IMR-90 (cell line): ENCODE measurements at regions not wholly inside any gene's neighbourhood (a gene's known extent, or its start where the extent isn't known, plus 50 kb on each side); places are given as distances from the start of the nearest gene placed in this dataset.

Experiments
- ATAC-seq: fragments of 200-7000 bp; cut with Tn5 transposase; 2 replicates; pipeline ENCODE4 v1.9.1; 2020; ENCODE audit warnings: low read depth, mild to moderate bottlenecking, moderate library complexity
- BruUV-seq: library from RNA; stranded (reverse); fragments of 400-500 nt; replicated peaks from 2 replicates; lab custom pipeline; 2021; lab: Mats Ljungman, UMichigan
- CTCF ChIA-PET: fragments of 300-600 bp; formaldehyde crosslinking; extraction: SDS; loops from one replicate; lab custom pipeline; 2021; ENCODE audit warnings: antibody characterized with exemption; lab: Yijun Ruan, JAX
- POLR2A ChIA-PET: fragments of 300-600 bp; sonication (Branson Sonifier 250); formaldehyde crosslinking; loops from one replicate; lab custom pipeline; 2022; ENCODE audit warnings: antibody characterized with exemption; ENCODE audit not compliant: unreplicated experiment; lab: Charles Lee
- DNase-seq: peaks from one replicate; pipeline ENCODE4 v3.0.0; 2013
- H2AFZ ChIP-seq: replicated peaks from 2 replicates; pipeline ENCODE3; 2013; ENCODE audit warnings: low read length, mild to moderate bottlenecking; ENCODE audit not compliant: poor library complexity
- H2AK5ac ChIP-seq: 2 replicates; pipeline ENCODE4 v1.6.1; 2013; ENCODE audit warnings: low read depth, low read length, inconsistent platforms
- H2AK9ac ChIP-seq: replicated peaks from 2 replicates; pipeline ENCODE3; 2013; ENCODE audit warnings: mild to moderate bottlenecking, low read depth, low read length, moderate library complexity; ENCODE audit not compliant: poor library complexity
- H2BK120ac ChIP-seq: 2 replicates; pipeline ENCODE4 v1.6.1; 2013; ENCODE audit warnings: low read depth, low read length, inconsistent platforms
- H2BK15ac ChIP-seq: 3 replicates; pipeline ENCODE4 v1.6.1; 2013; ENCODE audit warnings: low read depth, low read length, inconsistent platforms
- H2BK20ac ChIP-seq: 2 replicates; pipeline ENCODE4 v1.6.1; 2013; ENCODE audit warnings: low read depth, mild to moderate bottlenecking, inconsistent platforms, low read length, moderate library complexity
- H2BK5ac ChIP-seq: 2 replicates; pipeline ENCODE4 v1.6.1; 2013; ENCODE audit warnings: mild to moderate bottlenecking, low read depth, low read length, inconsistent platforms; ENCODE audit not compliant: poor library complexity, severe bottlenecking
- H3K14ac ChIP-seq: replicated peaks from 2 replicates; pipeline ENCODE4 v1.6.1; 2013; ENCODE audit warnings: low read depth, low read length, inconsistent platforms
- H3K18ac ChIP-seq: 2 replicates; pipeline ENCODE4 v1.6.1; 2013; ENCODE audit warnings: low read depth, low read length, control low read depth
- H3K23ac ChIP-seq: 2 replicates; pipeline ENCODE4 v1.6.1; 2013; ENCODE audit warnings: low read depth, low read length, inconsistent platforms
- H3K27ac ChIP-seq: 2 replicates; pipeline ENCODE4 v1.5.1; 2013; ENCODE audit warnings: mild to moderate bottlenecking, control low read depth, low read length; ENCODE audit not compliant: insufficient read depth
- H3K27me3 ChIP-seq: 2 replicates; pipeline ENCODE4 v1.6.1; 2013; ENCODE audit warnings: low read length; ENCODE audit not compliant: control insufficient read depth, insufficient read depth
- H3K36me3 ChIP-seq: 2 replicates; pipeline ENCODE4 v1.6.1; 2013; ENCODE audit warnings: low read length, mixed read lengths; ENCODE audit not compliant: control insufficient read depth, insufficient read depth
- H3K4ac ChIP-seq: 2 replicates; pipeline ENCODE4 v1.6.1; 2013; ENCODE audit warnings: low read depth, low read length, inconsistent platforms
- H3K4me1 ChIP-seq: 2 replicates; pipeline ENCODE4 v1.6.1; 2013; ENCODE audit warnings: low read length, mixed read lengths; ENCODE audit not compliant: control insufficient read depth, insufficient read depth
- H3K4me2 ChIP-seq: 2 replicates; pipeline ENCODE4 v1.6.1; 2013; ENCODE audit warnings: low read depth, mild to moderate bottlenecking, control low read depth, low read length, moderate library complexity
- H3K4me3 ChIP-seq: 2 replicates; pipeline ENCODE4 v1.5.1; 2013; ENCODE audit warnings: low read depth, mild to moderate bottlenecking, control low read depth, low read length, moderate library complexity; ENCODE audit not compliant: insufficient read depth
- H3K56ac ChIP-seq: 2 replicates; pipeline ENCODE4 v1.6.1; 2013; ENCODE audit warnings: low read length, inconsistent platforms; ENCODE audit not compliant: insufficient read depth; ENCODE audit errors: extremely low read depth
- H3K79me1 ChIP-seq, 2 experiments: 2 replicates each; pipeline ENCODE4 v1.6.1; 2013; ENCODE audit warnings: low read length in 2 of 2, inconsistent platforms in 1 of 2, low read depth in 1 of 2
- H3K9ac ChIP-seq: 2 replicates; pipeline ENCODE4 v1.6.1; 2013; ENCODE audit warnings: low read depth, low read length, control low read depth
- H3K9me1 ChIP-seq: 2 replicates; pipeline ENCODE4 v1.6.1; 2013; ENCODE audit warnings: low read length, inconsistent platforms; ENCODE audit not compliant: insufficient read depth
- H3K9me3 ChIP-seq: 2 replicates; pipeline ENCODE4 v1.6.1; 2013; ENCODE audit warnings: low read length; ENCODE audit not compliant: control insufficient read depth, insufficient read depth
- H4K20me1 ChIP-seq: 2 replicates; pipeline ENCODE4 v1.6.1; 2013; ENCODE audit warnings: low read length, inconsistent platforms; ENCODE audit not compliant: insufficient read depth
- H4K5ac ChIP-seq: 2 replicates; pipeline ENCODE4 v1.6.1; 2013; ENCODE audit warnings: mild to moderate bottlenecking, low read depth, low read length, control low read depth
- H4K8ac ChIP-seq, 2 experiments: 2 replicates each; pipeline ENCODE4 v1.6.1; 2013; ENCODE audit warnings: low read depth in 2 of 2, low read length in 2 of 2, control low read depth in 1 of 2, inconsistent platforms in 1 of 2
- H4K91ac ChIP-seq: 2 replicates; pipeline ENCODE4 v1.6.1; 2013; ENCODE audit warnings: low read depth, low read length, inconsistent platforms; ENCODE audit not compliant: insufficient read depth
- BHLHE40 ChIP-seq: fragments of 150-350 bp; IDR thresholded peaks from 2 replicates; pipeline ENCODE4 v1.6.1; 2016; ENCODE audit warnings: mild to moderate bottlenecking, low read depth, low read length
- CEBPB ChIP-seq: IDR thresholded peaks from 2 replicates; pipeline ENCODE4 v1.6.1; 2012; ENCODE audit warnings: low read depth, low read length, improper control_type of control experiment
- CHD1 ChIP-seq: IDR thresholded peaks from 2 replicates; pipeline ENCODE4 v1.6.1; 2012; ENCODE audit warnings: low read depth, low read length, improper control_type of control experiment
- CTCF ChIP-seq: conservative IDR thresholded peaks from 2 replicates; pipeline ENCODE4 v1.5.1; 2012; ENCODE audit warnings: mild to moderate bottlenecking, low read depth, low read length, improper control_type of control experiment
- ELK1 ChIP-seq: fragments of 150-350 bp; IDR thresholded peaks from 2 replicates; pipeline ENCODE4 v1.6.1; 2016; ENCODE audit warnings: low read depth, mild to moderate bottlenecking, low read length, moderate library complexity, borderline replicate concordance
- FOS ChIP-seq: fragments of 150-350 bp; IDR thresholded peaks from 2 replicates; pipeline ENCODE4 v1.6.1; 2016; ENCODE audit warnings: low read depth, low read length
- MAFK ChIP-seq: IDR thresholded peaks from 2 replicates; pipeline ENCODE4 v1.6.1; 2012; ENCODE audit warnings: low read depth, low read length, improper control_type of control experiment
- MAZ ChIP-seq: IDR thresholded peaks from 2 replicates; pipeline ENCODE4 v1.6.1; 2012; ENCODE audit warnings: low read depth, mild to moderate bottlenecking, low read length, improper control_type of control experiment, moderate library complexity, borderline replicate concordance
- MXI1 ChIP-seq: IDR thresholded peaks from 2 replicates; pipeline ENCODE4 v1.6.1; 2012; ENCODE audit warnings: low read depth, mild to moderate bottlenecking, low read length, moderate library complexity, borderline replicate concordance
- NFE2L2 ChIP-seq: fragments of 150-350 bp; IDR thresholded peaks from 2 replicates; pipeline ENCODE4 v1.6.1; 2016; ENCODE audit warnings: low read depth, mild to moderate bottlenecking, low read length
- POLR2A ChIP-seq: IDR thresholded peaks from 2 replicates; pipeline ENCODE4 v1.6.1; 2012; ENCODE audit warnings: mild to moderate bottlenecking, low read depth, low read length
- RAD21 ChIP-seq: IDR thresholded peaks from 2 replicates; pipeline ENCODE4 v1.6.1; 2012; ENCODE audit warnings: low read length, improper control_type of control experiment
- RCOR1 ChIP-seq: IDR thresholded peaks from 2 replicates; pipeline ENCODE4 v1.6.1; 2012; ENCODE audit warnings: mild to moderate bottlenecking, low read length, improper control_type of control experiment; ENCODE audit not compliant: insufficient replicate concordance
- RFX5 ChIP-seq: IDR thresholded peaks from 2 replicates; pipeline ENCODE4 v1.8.0; 2012; ENCODE audit warnings: low read depth, mild to moderate bottlenecking, low read length, moderate library complexity
- SMC3 ChIP-seq: fragments of 150-350 bp; IDR thresholded peaks from 2 replicates; pipeline ENCODE4 v1.6.1; 2016; ENCODE audit warnings: low read depth, mild to moderate bottlenecking, antibody characterized with exemption, low read length, moderate library complexity
- USF2 ChIP-seq: fragments of 150-350 bp; IDR thresholded peaks from 2 replicates; pipeline ENCODE4 v1.6.1; 2017; ENCODE audit warnings: mild to moderate bottlenecking, antibody characterized with exemption, low read length, low read depth
- WGBS, 2 experiments: methylation state at CpG; one replicate each; pipeline versions ENCODE4 v1.1.5 to v1.1.7; 2013; ENCODE audit warnings: missing lambda C conversion rate in 2 of 2; ENCODE audit not compliant: insufficient read length in 1 of 2; ENCODE audit errors: extremely low coverage in 2 of 2; 5-methylcytosine and 5-hydroxymethylcytosine counted together
- dilution Hi-C: fragments of 300-500 bp; cut with HindIII; formaldehyde crosslinking; loops from one replicate; pipeline ENCODE4 v1.14.3; 2018; ENCODE audit warnings: low sequenced_read_pairs; ENCODE audit not compliant: unreplicated experiment
- in situ Hi-C: fragments of 300-500 bp; cut with MboI; formaldehyde crosslinking; loops from 3 replicates; pipeline ENCODE4 v1.14.3; 2019; ENCODE audit warnings: low sequenced_read_pairs, inconsistent platforms, mixed read lengths
- intact Hi-C: fragments of 100-400 bp; cut with micrococcal nuclease; formaldehyde crosslinking; loops from 2 replicates; pipeline ENCODE4 v1.10.0; 2022

- H2AK9ac ChIP-seq = no peak overlapping the region
- DNase-seq (no peak), ATAC-seq (no peak)
- no peak overlapping the region for H3K27ac ChIP-seq
- intact Hi-C loops = no loop called here
- BruUV-seq = no TSS peak
- H2BK5ac ChIP-seq = no peak overlapping the region
- no peak overlapping the region for H3K4me2 ChIP-seq
- H3K79me1 ChIP-seq = no peaks in the 10 kb centered on the region
- no peak overlapping the region for H2AK5ac ChIP-seq
- H3K4me3 ChIP-seq = no peak overlapping the region
- H4K91ac ChIP-seq = no peak overlapping the region
- no peak overlapping the region for H2BK120ac ChIP-seq
- ChIA-PET POLR2A (no interaction called here), CTCF (no interaction called here)
- H3K14ac ChIP-seq = no peak overlapping the region
- no peak overlapping the region for H3K9ac ChIP-seq
- no peak overlapping the region for H3K4ac ChIP-seq
- 58% methylated on average over 6 of the region's 16 CpGs; no CpG with 5 or more reads in 1 of the 2 experiments for WGBS, 2 experiments
- in situ Hi-C loops = no loop called here
- no peaks in the 10 kb centered on the region for H4K20me1 ChIP-seq
- no peak overlapping the region for H3K23ac ChIP-seq
- no peak overlapping the region for H2BK20ac ChIP-seq
- no peak overlapping the region for H2BK15ac ChIP-seq
- H4K5ac ChIP-seq = no peak overlapping the region
- H3K4me1 ChIP-seq = no peaks in the 10 kb centered on the region
- no peak overlapping the region for H3K18ac ChIP-seq
- H3K27me3 ChIP-seq = no peaks in the 10 kb centered on the region
- peaks cover 60% of the 10 kb centered on the region for H3K9me3 ChIP-seq
- dilution Hi-C loops = no loop called here
- no peaks in the 10 kb centered on the region for H3K36me3 ChIP-seq
- H3K9me1 ChIP-seq = no peaks in the 10 kb centered on the region
- no peak for TF ChIP-seq RFX5
- no peak for TF ChIP-seq CEBPB
- no peak for TF ChIP-seq POLR2A
- no peak for TF ChIP-seq BHLHE40
- TF ChIP-seq SMC3 = no peak
- TF ChIP-seq CHD1 = no peak
- TF ChIP-seq USF2 = no peak
- TF ChIP-seq CTCF = no peak
- TF ChIP-seq RAD21 = no peak
- TF ChIP-seq RCOR1 = no peak
- TF ChIP-seq FOS = no peak
- no peak for TF ChIP-seq NFE2L2
- no peak for TF ChIP-seq MAFK
- no peak for TF ChIP-seq ELK1
- TF ChIP-seq MAZ = no peak
- no peak for TF ChIP-seq MXI1
- no peak overlapping the region for H4K8ac ChIP-seq
- H3K56ac ChIP-seq = no peak overlapping the region
- no peak overlapping the region for H2AFZ ChIP-seq
Observed at GRCh38 chr2:239724194-239724849, 300.8 kb downstream of the NDUFA10 start.
